Activated CD8-positive, alpha-beta memory T cell treated with anti-CD3 and anti-CD28 coated beads, Interleukin-2, amount 50 U/mL, for 48 hours (primary cell): ENCODE measurements at regions not wholly inside any gene's neighbourhood (a gene's known extent, or its start where the extent isn't known, plus 50 kb on each side); places are given as distances from the start of the nearest gene placed in this dataset.
A peak's percentile ranks its signal among the peaks of the same experiment; 100 is the strongest.
"Not testable (repeated sequence)": the region's sequence is repeated elsewhere in the genome, so short reads cannot be mapped to it uniquely, and the experiment has no call there.

Experiments used
- DNase-seq: peaks from one replicate; pipeline ENCODE4 v3.0.0-alpha.2; 2020

- not testable (repeated sequence) for DNase-seq
Observed at GRCh38 chr17:15802917-15803316, 70.8 kb downstream of the TBC1D26 start.

DNA sequence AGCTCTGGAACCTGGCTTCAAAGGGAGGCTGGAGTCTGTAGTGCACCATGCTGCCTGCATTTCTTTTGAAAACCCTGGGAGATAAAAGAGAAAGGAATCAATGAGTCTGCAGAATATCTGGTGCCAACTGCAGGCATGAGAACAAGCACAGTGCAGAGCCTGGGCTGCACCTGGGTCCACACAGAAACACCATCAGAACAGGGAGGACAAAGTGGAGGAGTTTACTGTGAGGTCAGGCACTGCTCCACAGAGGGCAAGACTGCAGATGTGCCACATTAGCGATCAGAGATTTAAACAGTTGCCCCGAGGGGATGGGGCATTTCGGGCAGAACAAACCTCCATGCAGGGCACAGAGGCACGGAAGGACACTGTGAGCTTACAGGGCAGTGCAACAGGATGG lies 74.7 kb downstream of the TBC1D26 start:
- DNase-seq, result not testable (repeated sequence)

DNA sequence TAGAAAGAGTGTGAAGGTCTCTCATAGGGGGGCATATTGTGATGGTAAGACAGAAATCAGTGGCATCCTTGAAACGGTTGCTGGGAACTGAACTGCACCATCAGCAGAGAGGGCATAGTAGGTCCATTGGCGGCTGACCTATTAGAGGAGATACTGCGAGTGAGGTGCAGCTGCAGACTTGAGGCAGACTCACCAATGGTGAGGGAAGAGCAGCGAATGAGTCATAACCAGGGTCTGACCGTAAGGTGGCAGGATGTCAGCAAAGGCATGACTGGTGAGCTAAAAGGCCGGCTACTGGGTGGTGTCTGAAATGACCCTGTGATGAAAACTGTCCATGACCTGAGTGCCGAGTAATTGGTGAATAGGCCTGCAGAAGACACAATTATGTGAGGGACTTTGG lies 81.3 kb downstream of the TBC1D26 start:
- not testable (repeated sequence) for DNase-seq

- DNase-seq, result not testable (repeated sequence)
Observed at GRCh38 chr17:15814003-15814402, 81.9 kb downstream of the TBC1D26 start.

DNA sequence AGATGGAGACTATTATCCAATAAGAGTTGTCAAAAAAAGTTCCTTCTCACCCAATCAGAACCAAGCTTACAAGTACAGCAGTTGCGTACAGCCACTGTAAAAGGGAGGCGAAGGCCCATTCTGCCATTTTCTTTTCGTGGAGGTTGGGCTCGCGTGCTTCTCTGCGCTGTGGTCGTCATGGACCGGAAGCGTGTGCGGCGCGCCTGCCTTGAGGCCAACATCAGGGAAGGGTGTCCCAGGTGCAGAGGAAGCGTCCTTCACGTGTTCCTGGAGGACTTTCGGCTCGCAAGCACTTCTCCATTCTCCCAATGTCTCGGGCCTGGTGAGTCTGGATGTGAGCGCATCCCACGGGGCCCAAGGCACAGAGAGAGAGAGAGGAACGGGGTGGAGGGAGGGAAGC lies 85.8 kb downstream of the TBC1D26 start:
- DNase-seq, result not testable (repeated sequence)

- not testable (repeated sequence) for DNase-seq
Observed at GRCh38 chr17:15822280-15822679, 90.2 kb downstream of the TBC1D26 start.

DNA sequence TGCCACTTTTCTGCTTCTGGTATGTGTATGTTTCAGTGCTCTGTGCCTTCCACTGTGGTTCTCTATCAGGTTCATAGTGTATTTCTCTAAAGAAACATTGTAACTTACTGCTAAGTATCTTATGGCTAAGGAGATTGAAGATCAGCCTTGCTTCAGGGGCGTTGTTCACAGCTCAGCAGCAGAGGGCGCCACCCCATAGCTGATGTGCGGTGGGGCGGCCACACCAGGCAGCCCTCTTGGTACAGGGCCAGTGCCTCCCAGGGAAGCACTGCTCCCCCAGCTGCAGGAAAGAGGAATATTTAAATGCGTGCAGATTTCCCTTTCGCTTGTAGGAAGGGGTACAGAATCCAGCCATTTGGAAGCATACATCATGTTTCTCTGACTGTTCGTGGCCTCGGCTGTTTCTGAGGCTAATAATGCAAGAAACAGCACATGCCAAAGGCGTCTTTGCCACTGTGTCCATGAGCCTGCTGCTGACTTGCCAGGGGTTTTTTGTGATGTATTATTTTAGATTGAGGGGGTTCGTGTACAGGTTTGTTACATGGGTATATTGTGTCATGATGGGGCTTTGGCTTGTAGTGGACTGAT lies 96.7 kb downstream of the TBC1D26 start:
- peak; percentile 87 for DNase-seq

GRCh38 chr17:15830221-15830620 lies 98.1 kb downstream of the TBC1D26 start:
- not testable (repeated sequence) for DNase-seq

DNA sequence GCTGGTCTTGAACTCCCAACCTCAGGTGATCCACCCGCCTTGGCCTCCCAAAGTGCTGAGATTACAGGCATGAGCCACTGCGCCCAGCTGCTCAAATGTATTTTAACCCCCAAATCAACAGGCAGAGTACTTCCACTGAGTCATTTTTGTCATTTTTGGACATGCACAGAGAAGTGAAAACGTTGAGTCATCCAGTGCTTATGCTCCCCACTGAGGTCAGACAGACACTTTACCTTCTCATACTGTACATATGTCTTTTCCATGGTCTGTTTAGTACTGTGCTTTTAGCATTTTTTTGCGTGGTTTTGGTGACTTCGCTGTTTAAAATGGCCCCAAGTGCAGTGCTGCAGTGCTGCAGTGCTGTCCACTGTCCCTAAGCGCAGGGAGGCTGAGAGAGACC lies 99.1 kb downstream of the TBC1D26 start:
- DNase-seq, result not testable (repeated sequence)

GRCh38 chr17:15832921-15833480 lies 100.9 kb downstream of the TBC1D26 start:
- DNase-seq, result not testable (repeated sequence)

GRCh38 chr17:15833890-15834289 lies 101.8 kb downstream of the TBC1D26 start:
- DNase-seq, result not testable (repeated sequence)

- DNase-seq, result not testable (repeated sequence)
Observed at GRCh38 chr17:15835481-15835880, 103.4 kb downstream of the TBC1D26 start.

DNA sequence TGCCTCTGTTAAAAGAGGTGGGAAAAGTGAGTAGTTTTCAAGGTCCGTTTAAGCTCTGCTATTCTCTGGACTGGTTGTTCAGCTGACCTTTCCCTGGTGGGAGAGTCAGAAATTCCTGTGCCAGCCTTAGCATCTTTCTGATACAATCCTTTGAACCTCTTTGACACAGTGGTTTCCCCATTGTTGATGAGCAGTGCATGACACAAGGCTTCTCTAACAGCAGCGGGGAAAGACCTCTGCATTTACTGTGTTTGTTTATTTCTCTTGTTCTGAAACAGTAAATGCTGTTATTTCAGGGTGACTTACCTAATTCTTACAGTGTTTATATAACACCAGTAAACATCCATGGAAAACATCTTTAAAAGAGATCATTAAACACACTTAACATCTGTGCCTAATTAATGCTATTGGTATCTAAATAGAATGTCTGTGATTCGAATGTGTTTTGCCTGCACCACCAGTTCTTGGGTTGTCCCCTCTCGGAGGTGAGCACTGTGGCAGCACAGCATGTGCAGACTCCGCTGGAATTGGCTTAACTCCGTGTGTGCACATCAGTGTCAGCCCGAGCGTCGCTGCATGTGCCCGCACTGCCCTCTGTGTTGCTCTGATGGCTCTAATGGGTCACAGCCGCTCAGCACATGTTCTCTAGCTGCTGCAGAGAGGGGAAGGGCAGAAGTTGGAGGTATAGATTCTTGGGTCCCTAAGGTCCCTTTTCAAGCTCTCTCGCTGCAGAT lies 104.3 kb downstream of the TBC1D26 start:
- not testable (repeated sequence) for DNase-seq

DNA sequence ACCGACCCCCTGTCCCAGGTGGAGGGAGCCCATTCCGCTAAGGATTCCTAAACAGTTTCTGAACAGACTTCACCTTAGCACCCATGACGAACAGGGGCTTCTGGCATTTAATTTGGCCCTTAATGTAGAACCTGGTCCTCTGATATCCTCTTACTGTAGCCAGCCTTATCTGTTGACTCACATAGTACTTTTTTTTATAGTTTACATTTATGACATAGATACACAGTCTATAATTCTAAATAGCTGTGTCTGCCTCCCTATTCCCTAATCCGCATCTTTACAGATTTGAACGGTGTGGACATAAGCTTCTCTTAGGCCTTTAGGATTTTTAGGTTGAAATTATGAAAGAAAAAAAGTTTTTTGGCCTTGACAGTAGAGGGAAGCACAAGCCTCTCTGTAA lies 104.9 kb downstream of the TBC1D26 start:
- not testable (repeated sequence) for DNase-seq

DNA sequence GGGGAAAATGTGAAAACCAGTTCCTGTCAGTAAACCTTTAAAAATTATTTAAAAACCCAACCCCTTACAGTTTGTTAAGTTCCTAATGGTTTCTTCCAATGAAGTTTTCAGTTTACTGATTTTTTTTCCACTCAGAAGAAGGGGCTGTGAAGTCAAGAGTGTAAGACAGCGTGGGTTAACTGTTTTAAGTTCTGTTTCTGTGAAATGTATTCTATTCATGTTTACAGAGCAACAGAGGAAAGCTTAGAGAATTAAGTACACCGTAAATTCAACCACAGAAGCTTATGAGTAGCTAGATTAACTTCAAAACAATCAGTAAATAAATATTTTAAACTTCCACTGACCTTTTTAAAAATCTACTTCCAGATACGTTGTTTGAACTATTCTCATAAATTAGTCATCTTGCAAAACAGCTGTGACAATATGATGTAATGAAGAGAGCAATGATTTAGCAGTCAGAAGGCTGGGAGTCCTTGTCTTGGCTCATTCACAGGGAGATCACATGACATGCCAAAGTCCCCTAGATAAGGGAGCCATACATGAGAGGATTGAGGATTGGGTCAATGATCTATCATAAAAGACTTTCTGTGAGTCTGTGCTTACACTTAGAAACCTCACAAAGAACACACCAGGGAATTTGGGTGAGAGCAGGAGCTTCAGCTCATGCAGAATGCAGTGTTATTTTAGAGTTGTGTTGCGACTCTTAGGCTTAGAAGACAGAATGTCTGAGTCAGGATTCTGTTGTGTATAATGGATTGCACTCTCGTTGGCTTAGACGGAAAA lies 97.3 kb upstream of the ADORA2B start:
- not testable (repeated sequence) for DNase-seq

- peak; percentile 69 for DNase-seq
Observed at GRCh38 chr17:15849054-15849453, 95.9 kb upstream of the ADORA2B start.

- not testable (repeated sequence) for DNase-seq
Observed at GRCh38 chr17:15850071-15850470, 94.9 kb upstream of the ADORA2B start.

- not testable (repeated sequence) for DNase-seq
Observed at GRCh38 chr17:15850687-15851086, 94.2 kb upstream of the ADORA2B start.

DNA sequence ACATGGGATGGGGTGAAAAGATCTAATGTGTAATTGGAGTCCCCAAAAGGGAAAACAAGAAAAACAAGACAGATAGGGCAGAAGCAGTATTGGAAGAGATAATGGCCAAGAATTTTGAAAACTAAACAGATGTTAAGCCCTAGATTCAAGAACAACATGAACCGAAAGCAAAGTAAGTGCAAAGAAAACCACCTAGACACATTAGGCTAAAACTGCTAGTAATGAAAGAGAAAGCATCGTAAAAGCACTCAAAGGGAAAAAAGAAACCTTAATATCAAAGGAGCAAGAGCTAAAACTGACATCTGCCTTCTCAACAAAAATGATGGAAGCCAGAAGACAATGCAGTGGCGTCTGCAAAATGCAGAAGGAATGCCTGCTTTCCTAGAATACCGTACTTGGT lies 92.1 kb upstream of the ADORA2B start:
- DNase-seq, result not testable (repeated sequence)

- DNase-seq, result not testable (repeated sequence)
Observed at GRCh38 chr17:15856191-15856590, 88.7 kb upstream of the ADORA2B start.

GRCh38 chr17:15856745-15857144 lies 88.2 kb upstream of the ADORA2B start:
- not testable (repeated sequence) for DNase-seq

- DNase-seq, result not testable (repeated sequence)
Observed at GRCh38 chr17:15858082-15858481, 86.8 kb upstream of the ADORA2B start.

- not testable (repeated sequence) for DNase-seq
Observed at GRCh38 chr17:15860774-15861173, 84.2 kb upstream of the ADORA2B start.
